C4-2B (cell line): ENCODE measurements at regions not wholly inside any gene's neighbourhood (a gene's known extent, or its start where the extent isn't known, plus 50 kb on each side); places are given as distances from the start of the nearest gene placed in this dataset.

Experiments
- CTCF ChIP-seq: fragments of 450-650 bp; conservative IDR thresholded peaks from 2 replicates; pipeline ENCODE4 v1.5.1; 2017; ENCODE audit warnings: mild to moderate bottlenecking
- ZFX ChIP-seq: fragments of 450-650 bp; IDR thresholded peaks from 2 replicates; pipeline ENCODE4 v1.6.1; 2017

GRCh38 chr2:15884790-15885189 lies 55.6 kb upstream of the MYCN start:
- no peak for TF ChIP-seq CTCF
- TF ChIP-seq ZFX = no peak
